K562 (cell line): ENCODE measurements at regions not wholly inside any gene's neighbourhood (a gene's known extent, or its start where the extent isn't known, plus 50 kb on each side); places are given as distances from the start of the nearest gene placed in this dataset.

ENCODE experiments used
- ATF3 ChIP-seq, 2 experiments: fragments of 450-650 bp in 1 of 2; sonication (generic) in 1 of 2; formaldehyde crosslinking in 1 of 2; IDR thresholded peaks in 1 of 2; conservative IDR thresholded peaks in 1 of 2; 2 replicates each; pipeline versions ENCODE4 v1.6.1 to v1.8.1; 2016 to 2023; ENCODE audit warnings: mild to moderate bottlenecking in 2 of 2, moderate library complexity in 2 of 2, inconsistent platforms in 1 of 2, missing genetic modification reagents in 1 of 2
- CTBP1 ChIP-seq: fragments of 450-650 bp; IDR thresholded peaks from 2 replicates; pipeline ENCODE4 v1.6.1; 2016; ENCODE audit warnings: borderline replicate concordance
- DIDO1 ChIP-seq: fragments of 450-650 bp; IDR thresholded peaks from 2 replicates; pipeline ENCODE4 v1.6.1; 2016; ENCODE audit warnings: low read depth, missing biosample characterization, missing genetic modification characterization
- E2F6 ChIP-seq, 2 experiments: IDR thresholded peaks; 2 replicates each; pipeline ENCODE4 v1.6.1; 2011; ENCODE audit warnings: borderline replicate concordance in 1 of 2, control low read depth in 1 of 2, low read depth in 1 of 2, low read length in 1 of 2, mild to moderate bottlenecking in 1 of 2, mixed read lengths in 1 of 2, moderate library complexity in 1 of 2; ENCODE audit not compliant: insufficient read depth in 1 of 2, insufficient read length in 1 of 2, poor library complexity in 1 of 2, severe bottlenecking in 1 of 2; ENCODE audit errors: extremely low read depth in 1 of 2
- JUND ChIP-seq, 2 experiments: IDR thresholded peaks; 2 replicates in 1 of 2; 3 replicates in 1 of 2; pipeline ENCODE4 v1.6.1; 2011; ENCODE audit warnings: borderline replicate concordance in 2 of 2, low read depth in 2 of 2, low read length in 2 of 2, improper control_type of control experiment in 1 of 2, missing biosample characterization in 1 of 2, missing genetic modification characterization in 1 of 2, missing genetic modification reagents in 1 of 2
- KLF16 ChIP-seq: IDR thresholded peaks from 2 replicates; pipeline ENCODE4 v1.6.1; 2016; ENCODE audit warnings: antibody characterized with exemption
- MAZ ChIP-seq, 2 experiments: fragments of 450-650 bp in 1 of 2; sonication (generic) in 1 of 2; formaldehyde crosslinking; IDR thresholded peaks in 1 of 2; conservative IDR thresholded peaks in 1 of 2; 2 replicates each; pipeline versions ENCODE4 v1.4.0 to v1.5.0; 2020; ENCODE audit warnings: mild to moderate bottlenecking in 1 of 2, missing genetic modification reagents in 1 of 2
- MECOM ChIP-seq: fragments of 250-450 bp; sonication (Bioruptor Pico); IDR thresholded peaks from 2 replicates; pipeline ENCODE4 v1.8.0; 2022; ENCODE audit warnings: inconsistent platforms
- MTA2 ChIP-seq: fragments of 450-650 bp; IDR thresholded peaks from 2 replicates; pipeline ENCODE4 v1.6.1; 2016; ENCODE audit warnings: low read depth
- PTBP1 ChIP-seq: fragments of 200-400 bp; formaldehyde crosslinking; IDR thresholded peaks from 2 replicates; pipeline ENCODE4 v1.6.1; 2017; ENCODE audit warnings: low read depth, low read length
- RBBP5 ChIP-seq: fragments of 200-600 bp; sonication (generic); IDR thresholded peaks from 2 replicates; pipeline ENCODE4 v1.6.1; 2012; ENCODE audit warnings: borderline replicate concordance, mild to moderate bottlenecking, low read length, control low read depth, inconsistent platforms; ENCODE audit not compliant: insufficient read depth, poor library complexity, severe bottlenecking
- ZBTB11 ChIP-seq, 3 experiments: fragments of 200-800 bp in 1 of 3; fragments of 250-450 bp in 1 of 3; fragments of 450-650 bp in 1 of 3; sonication (Bioruptor Pico) in 1 of 3; sonication (Bioruptor generic) in 1 of 3; formaldehyde crosslinking in 1 of 3; IDR thresholded peaks; 2 replicates each; pipeline versions ENCODE4 v1.6.1 to v1.8.0; 2016 to 2022; ENCODE audit warnings: mild to moderate bottlenecking in 2 of 3, missing genetic modification characterization in 2 of 3, missing compliant biosample characterization in 1 of 3, moderate library complexity in 1 of 3
- ZHX1 ChIP-seq: fragments of 150-350 bp; conservative IDR thresholded peaks from 2 replicates; pipeline ENCODE4 v1.6.1; 2014; ENCODE audit warnings: low read length

DNA sequence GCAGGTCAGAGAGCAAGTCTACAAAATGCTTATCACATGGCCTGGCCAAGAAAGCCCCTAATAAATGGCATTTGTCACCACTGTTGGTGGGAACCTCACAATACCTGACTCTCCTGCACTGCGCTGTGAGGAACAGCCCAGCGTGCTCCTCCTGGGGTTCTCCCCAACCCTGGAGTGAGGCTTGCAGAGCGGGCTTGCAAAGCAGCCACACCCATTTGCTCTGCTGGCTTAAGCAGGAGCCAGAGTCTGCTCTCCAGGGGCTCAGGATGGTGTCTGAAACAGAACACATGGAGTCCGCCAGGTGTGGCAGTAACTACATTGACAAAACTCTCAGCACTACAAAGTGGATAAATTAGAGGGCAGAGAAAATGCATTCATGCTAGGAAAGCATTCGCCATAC, 331.0 kb upstream of the CCL2 start (continued):
- 0 out of 4 replicates have a peak, but pooled peaks of 1 of the 2 experiments have one; percentile 22 for TF ChIP-seq MAZ (CRISPR knock-in tag; conservative IDR thresholded peaks at IDR 0.05 in 1 of 2, IDR thresholded peaks at IDR 0.05 in 1 of 2)
- no peak for TF ChIP-seq ZHX1
- no peak for TF ChIP-seq RBBP5
- TF ChIP-seq CTBP1 = 0 out of 2 replicates have a peak, but pooled peaks have one; percentile 30
- TF ChIP-seq KLF16 = no peak
- 0 out of 2 replicates have a peak, but pooled peaks have one; percentile 6 for TF ChIP-seq MECOM (CRISPR knock-in tag)
- no peak for TF ChIP-seq ATF3 (IDR thresholded peaks at IDR 0.05)
- no peak for TF ChIP-seq ATF3 (CRISPR knock-in tag; conservative IDR thresholded peaks at IDR 0.05)
- no peak for TF ChIP-seq DIDO1 (tag)
- TF ChIP-seq E2F6 (IDR thresholded peaks at IDR 0.05; ENCODE audit: borderline replicate concordance in 1 of 2, extremely low read depth in 1 of 2, insufficient read depth in 1 of 2, insufficient read length in 1 of 2, low read depth in 1 of 2, low read length in 1 of 2, poor library complexity in 1 of 2, severe bottlenecking in 1 of 2) = peak in 1 of 2 experiments; percentile 19
- 0 out of 6 replicates have a peak, but pooled peaks of 1 of the 3 experiments have one; percentile 14 for TF ChIP-seq ZBTB11 (CRISPR knock-in tag; IDR thresholded peaks at IDR 0.05)
- TF ChIP-seq MTA2 = no peak
- TF ChIP-seq PTBP1 = no peak
- TF ChIP-seq JUND (IDR thresholded peaks at IDR 0.05; ENCODE audit: borderline replicate concordance, low read depth, low read length) = no peak
- peak; percentile 26; the same call in 2 of the 3 replicates for TF ChIP-seq JUND (tag; IDR thresholded peaks at IDR 0.05; ENCODE audit: borderline replicate concordance, low read depth, low read length)
